Retinal pigment epithelial cell (primary cell): ENCODE measurements at regions not wholly inside any gene's neighbourhood (a gene's known extent, or its start where the extent isn't known, plus 50 kb on each side); places are given as distances from the start of the nearest gene placed in this dataset.

Source experiments
- DNase-seq: peaks from one replicate; pipeline ENCODE4 v3.0.0-alpha.2; 2010; ENCODE audit warnings: low read depth
- H3K4me3 ChIP-seq: 2 replicates; pipeline ENCODE4 v1.5.1; 2011; ENCODE audit warnings: mild to moderate bottlenecking, low read length, control low read depth, moderate library complexity
- CTCF ChIP-seq: conservative IDR thresholded peaks from 2 replicates; pipeline ENCODE4 v1.5.1; 2011; ENCODE audit warnings: low read depth, low read length, control low read depth, inconsistent platforms

GRCh38 chr18:29307982-29308381, 1131.1 kb upstream of the CDH2 start:
- no peak for DNase-seq
- no peak for TF ChIP-seq CTCF
- H3K4me3 ChIP-seq, result no peak overlapping the region

- no peak for TF ChIP-seq CTCF
- H3K4me3 ChIP-seq, result no peak overlapping the region
- no peak for DNase-seq
Measured at GRCh38 chr18:29307231-29307630, 1130.3 kb upstream of the CDH2 start.

- no peak for DNase-seq
- H3K4me3 ChIP-seq, result no peak overlapping the region
- TF ChIP-seq CTCF, result no peak
Measured at GRCh38 chr18:29305516-29305915, 1128.6 kb upstream of the CDH2 start.

DNA sequence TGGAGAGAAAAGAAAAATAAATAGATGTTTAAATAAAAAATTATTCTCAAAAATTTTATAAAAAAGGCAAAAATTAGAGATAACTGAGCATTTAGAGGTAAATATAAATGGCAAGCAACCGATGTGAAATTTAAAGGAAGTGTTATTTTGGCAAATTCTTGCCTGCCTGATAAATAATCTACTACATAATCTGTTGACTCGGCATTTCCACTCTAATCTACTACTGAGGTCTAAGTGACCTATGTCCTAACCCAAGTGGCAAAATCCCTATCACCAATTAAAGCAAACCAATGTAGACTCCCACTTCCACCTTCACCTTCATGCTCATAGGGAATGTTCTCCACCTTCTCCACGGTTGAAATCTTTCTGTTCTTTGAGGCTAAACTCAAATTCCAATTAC, 1124.1 kb upstream of the CDH2 start:
- DNase-seq, result no peak
- no peak overlapping the region for H3K4me3 ChIP-seq
- no peak for TF ChIP-seq CTCF

DNA sequence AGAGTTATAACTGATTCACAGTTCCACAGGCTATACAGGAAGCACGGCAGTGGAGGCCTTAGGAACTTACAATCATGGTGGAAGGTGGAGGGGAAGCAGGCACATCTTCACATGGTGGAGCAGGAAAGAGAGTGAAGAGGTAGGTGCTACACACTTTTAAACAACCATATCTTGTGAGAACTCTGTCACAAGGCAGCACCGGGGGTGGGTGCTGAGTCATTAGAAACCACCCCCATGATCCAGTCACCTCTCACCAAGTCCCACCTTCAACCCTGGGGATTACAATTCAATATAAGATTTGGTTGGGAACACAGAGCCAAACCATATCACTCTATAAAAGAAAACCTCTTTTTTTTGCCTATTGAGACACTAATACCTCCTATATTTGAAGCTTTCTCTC, 1108.5 kb upstream of the CDH2 start:
- no peak overlapping the region for H3K4me3 ChIP-seq
- DNase-seq, result no peak
- TF ChIP-seq CTCF, result no peak

DNA sequence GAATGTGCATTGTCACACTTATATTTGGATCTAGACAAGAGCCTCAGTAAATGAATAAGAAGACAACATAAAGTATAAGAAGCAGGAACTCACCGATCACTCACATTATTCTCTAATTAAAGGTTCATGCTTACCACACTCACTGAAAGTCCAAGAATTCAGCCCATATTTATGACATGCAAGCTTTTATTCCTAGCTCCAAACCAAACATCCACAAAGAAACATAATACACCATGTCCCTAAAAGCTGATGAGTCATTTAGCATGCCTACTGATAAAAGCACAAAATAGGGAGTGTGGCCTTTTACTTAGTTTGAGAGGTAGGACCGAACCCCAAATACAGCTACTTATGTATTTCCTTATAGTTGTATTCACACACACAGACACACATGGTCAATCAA, 1094.6 kb upstream of the CDH2 start:
- no peak for TF ChIP-seq CTCF
- H3K4me3 ChIP-seq, result no peak overlapping the region
- no peak for DNase-seq

GRCh38 chr18:29259838-29260237, 1082.9 kb upstream of the CDH2 start:
- TF ChIP-seq CTCF, result no peak
- no peak for DNase-seq
- no peak overlapping the region for H3K4me3 ChIP-seq
